PC-3 (cell line): ENCODE measurements at regions not wholly inside any gene's neighbourhood (a gene's known extent, or its start where the extent isn't known, plus 50 kb on each side); places are given as distances from the start of the nearest gene placed in this dataset.

Experiments used
- ATAC-seq: fragments of 200-7000 bp; cut with Tn5 transposase; 2 replicates; pipeline ENCODE4 v1.9.1; 2020; ENCODE audit warnings: mild to moderate bottlenecking, moderate library complexity
- BruUV-seq: library from RNA; stranded (reverse); fragments of 400-500 nt; replicated peaks from 2 replicates; lab custom pipeline; 2021; lab: Mats Ljungman, UMichigan
- CTCF ChIA-PET: fragments of 300-600 bp; sonication (Branson Sonifier 250); formaldehyde crosslinking; loops from one replicate; lab custom pipeline; 2022; ENCODE audit warnings: antibody characterized with exemption; lab: Charles Lee
- POLR2A ChIA-PET: fragments of 300-600 bp; sonication (Branson Sonifier 250); formaldehyde crosslinking; loops from one replicate; lab custom pipeline; 2022; ENCODE audit warnings: antibody characterized with exemption; ENCODE audit not compliant: unreplicated experiment; lab: Charles Lee
- DNase-seq: peaks from one replicate; pipeline ENCODE4 v3.0.0-alpha.2; 2015
- H2AFZ ChIP-seq: fragments of 300-600 bp; sonication (generic); 2 replicates; pipeline ENCODE4 v1.6.0; 2016; ENCODE audit warnings: antibody characterized with exemption, low read length
- H3F3A ChIP-seq: fragments of 300-600 bp; sonication (generic); one replicate; pipeline ENCODE4 v1.6.0; 2017; ENCODE audit warnings: antibody characterized with exemption, low read length, control low read depth, mild to moderate bottlenecking; ENCODE audit not compliant: unreplicated experiment
- H3K27ac ChIP-seq: fragments of 300-600 bp; sonication (generic); 2 replicates; pipeline ENCODE4 v1.5.1; 2016; ENCODE audit warnings: mild to moderate bottlenecking, low read length
- H3K27me3 ChIP-seq: fragments of 300-600 bp; sonication (generic); 2 replicates; pipeline ENCODE4 v1.6.1; 2016; ENCODE audit warnings: low read length, mixed read lengths
- H3K36me3 ChIP-seq: fragments of 300-600 bp; sonication (generic); 2 replicates; pipeline ENCODE4 v1.6.1; 2016; ENCODE audit warnings: low read depth, mixed run types, low read length, mixed read lengths
- H3K4me1 ChIP-seq: fragments of 300-600 bp; sonication (generic); 2 replicates; pipeline ENCODE4 v1.5.1; 2016; ENCODE audit warnings: low read length; ENCODE audit not compliant: insufficient read depth
- H3K4me2 ChIP-seq: fragments of 300-600 bp; sonication (generic); 2 replicates; pipeline ENCODE4 v1.6.0; 2016; ENCODE audit warnings: low read length
- H3K4me3 ChIP-seq: fragments of 300-600 bp; sonication (generic); 2 replicates; pipeline ENCODE4 v1.5.1; 2016; ENCODE audit warnings: mild to moderate bottlenecking, low read length, mixed read lengths
- H3K79me2 ChIP-seq: fragments of 300-600 bp; sonication (generic); 2 replicates; pipeline ENCODE4 v1.6.1; 2017; ENCODE audit warnings: low read length, mixed read lengths
- H3K9ac ChIP-seq: fragments of 300-600 bp; sonication (generic); 2 replicates; pipeline ENCODE4 v1.6.0; 2016; ENCODE audit warnings: mild to moderate bottlenecking, low read length
- H3K9me2 ChIP-seq: fragments of 300-600 bp; sonication (generic); replicated peaks from 2 replicates; pipeline ENCODE4 v1.6.1; 2016; ENCODE audit warnings: mixed run types, low read length, mixed read lengths
- H3K9me3 ChIP-seq: fragments of 300-600 bp; sonication (generic); 2 replicates; pipeline ENCODE4 v1.6.1; 2016; ENCODE audit warnings: low read length, mixed read lengths
- H4K20me1 ChIP-seq: fragments of 300-600 bp; sonication (generic); 2 replicates; pipeline ENCODE4 v1.6.1; 2016; ENCODE audit warnings: low read length, mixed read lengths
- CTCF ChIP-seq: fragments of 300-600 bp; sonication (generic); conservative IDR thresholded peaks from 2 replicates; pipeline ENCODE4 v1.5.1; 2017; ENCODE audit warnings: antibody characterized with exemption, low read depth, mild to moderate bottlenecking, low read length
- EZH2 ChIP-seq: fragments of 300-600 bp; sonication (generic); IDR thresholded peaks from one replicate; pipeline ENCODE4 v1.6.1; 2017; ENCODE audit warnings: antibody characterized with exemption, mild to moderate bottlenecking, low read length; ENCODE audit not compliant: unreplicated experiment
- EZH2phosphoT487 ChIP-seq: fragments of 300-600 bp; sonication (generic); IDR thresholded peaks from 2 replicates; pipeline ENCODE4 v1.6.1; 2018; ENCODE audit warnings: mild to moderate bottlenecking, antibody characterized with exemption, low read length, borderline replicate concordance
- intact Hi-C: fragments of 100-400 bp; cut with micrococcal nuclease; formaldehyde crosslinking; loops from 2 replicates; pipeline ENCODE4 v1.9.0; 2023

DNA sequence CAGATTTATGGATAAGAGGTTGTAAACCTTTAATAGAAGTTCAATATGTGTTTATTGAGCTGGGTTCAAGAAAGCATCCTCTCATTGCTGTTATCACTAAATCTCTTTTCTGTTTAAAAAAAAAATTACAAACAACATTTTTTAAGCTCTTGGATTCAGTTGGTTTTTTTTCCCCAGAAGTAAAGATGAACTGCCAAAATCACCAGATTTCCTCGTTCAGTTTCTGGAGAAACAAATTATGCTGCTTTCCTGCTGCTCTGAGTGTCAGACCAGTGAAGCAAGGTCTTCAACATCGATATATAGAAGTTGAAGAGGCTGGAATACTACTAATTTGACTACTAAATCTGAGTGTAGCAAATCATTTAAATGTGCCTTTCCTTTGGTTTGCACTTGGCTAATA lies 352.1 kb upstream of the IRAK1BP1 start:
- Histone ChIP-seq H4K20me1 (no peaks in the 10 kb centered on the region), H3K9ac (no peak overlapping the region), H3K4me2 (no peak overlapping the region), H3K4me1 (no peaks in the 10 kb centered on the region), H3K27ac (no peak overlapping the region), H3K79me2 (no peaks in the 10 kb centered on the region), H3F3A (no peaks in the 10 kb centered on the region), H3K4me3 (no peak overlapping the region), H2AFZ (no peak overlapping the region), H3K9me2 (no peaks in the 10 kb centered on the region), H3K36me3 (no peaks in the 10 kb centered on the region), H3K27me3 (no peaks in the 10 kb centered on the region), H3K9me3 (no peaks in the 10 kb centered on the region)
- ChIA-PET CTCF (no interaction called here), POLR2A (no interaction called here)
- DNase-seq (no peak), ATAC-seq (no peak)
- no TSS peak for BruUV-seq
- no peak for TF ChIP-seq CTCF
- no peak for TF ChIP-seq EZH2phosphoT487
- no peak for TF ChIP-seq EZH2
- intact Hi-C loops: no loop called here

GRCh38 chr6:78517399-78517798 lies 350.0 kb upstream of the IRAK1BP1 start:
- Histone ChIP-seq H2AFZ (no peak overlapping the region), H3K79me2 (no peaks in the 10 kb centered on the region), H3K9me2 (no peaks in the 10 kb centered on the region), H3K4me2 (no peak overlapping the region), H3F3A (no peaks in the 10 kb centered on the region), H3K4me1 (no peaks in the 10 kb centered on the region), H4K20me1 (no peaks in the 10 kb centered on the region), H3K4me3 (no peak overlapping the region), H3K27ac (no peak overlapping the region), H3K9me3 (no peaks in the 10 kb centered on the region), H3K27me3 (no peaks in the 10 kb centered on the region), H3K36me3 (no peaks in the 10 kb centered on the region), H3K9ac (no peak overlapping the region)
- DNase-seq: no peak
- no TSS peak for BruUV-seq
- CTCF ChIA-PET: no interaction called here
- intact Hi-C loops: no loop called here
- POLR2A ChIA-PET: no interaction called here
- no peak for ATAC-seq
- TF ChIP-seq EZH2phosphoT487 (no peak), CTCF (no peak), EZH2 (no peak)

- peak; percentile 38 for DNase-seq
- no peak overlapping the region for H3K4me3 ChIP-seq
- no peaks in the 10 kb centered on the region for H3K36me3 ChIP-seq
- BruUV-seq: no TSS peak
- H3K27ac ChIP-seq: no peak overlapping the region
- ChIA-PET CTCF (no interaction called here), POLR2A (no interaction called here)
- no peaks in the 10 kb centered on the region for H3K79me2 ChIP-seq
- ATAC-seq: peak; percentile 74
- no peaks in the 10 kb centered on the region for H3F3A ChIP-seq
- no peaks in the 10 kb centered on the region for H3K9me2 ChIP-seq
- 0 out of 2 replicates have a peak, but pooled peaks cover 4% of the 10 kb centered on the region for H3K4me1 ChIP-seq
- TF ChIP-seq CTCF (no peak), EZH2 (no peak), EZH2phosphoT487 (no peak)
- no peak overlapping the region for H3K9ac ChIP-seq
- intact Hi-C loops: no loop called here
- no peaks in the 10 kb centered on the region for H3K9me3 ChIP-seq
- H3K4me2 ChIP-seq: no peak overlapping the region
- H2AFZ ChIP-seq: no peak overlapping the region
- no peaks in the 10 kb centered on the region for H3K27me3 ChIP-seq
- H4K20me1 ChIP-seq: no peaks in the 10 kb centered on the region
Observed at GRCh38 chr6:78523622-78524021, 343.7 kb upstream of the IRAK1BP1 start.
